Lower leg skin (tissue), 4 donors: ENCODE measurements at regions not wholly inside any gene's neighbourhood (a gene's known extent, or its start where the extent isn't known, plus 50 kb on each side); places are given as distances from the start of the nearest gene placed in this dataset.

ENCODE experiments used
- DNase-seq, 2 donors: peaks; one replicate each; pipeline ENCODE4 v3.0.0-alpha.2; 2019; ENCODE audit warnings: low spot score in 2 of 2
- H3K4me3 ChIP-seq: fragments of 200-600 bp; sonication (generic); 2 replicates; pipeline ENCODE4 v1.5.1; 2017; ENCODE audit warnings: mild to moderate bottlenecking, low read depth; ENCODE audit not compliant: poor library complexity, severe bottlenecking
- CTCF ChIP-seq, 3 donors: fragments of 450-650 bp; IDR thresholded peaks; one replicate each; pipeline ENCODE4 v1.5.1; 2016; ENCODE audit warnings: antibody characterized with exemption in 3 of 3, mild to moderate bottlenecking in 3 of 3, moderate library complexity in 2 of 3
- POLR2A ChIP-seq, 2 donors: fragments of 450-650 bp; IDR thresholded peaks; one replicate each; pipeline ENCODE4 v1.6.1; 2016 to 2017; ENCODE audit warnings: antibody characterized with exemption in 2 of 2, mild to moderate bottlenecking in 1 of 2, moderate library complexity in 1 of 2
- WGBS, 2 donors: methylation state at CpG; one replicate each; pipeline ENCODE4 v1.1.5; 2018; 5-methylcytosine and 5-hydroxymethylcytosine counted together
- intact Hi-C: fragments of 100-400 bp; cut with DNase I; formaldehyde crosslinking; loops from one replicate; pipeline ENCODE4 v1.15.0; 2023; ENCODE audit warnings: low total_unique reads

DNA sequence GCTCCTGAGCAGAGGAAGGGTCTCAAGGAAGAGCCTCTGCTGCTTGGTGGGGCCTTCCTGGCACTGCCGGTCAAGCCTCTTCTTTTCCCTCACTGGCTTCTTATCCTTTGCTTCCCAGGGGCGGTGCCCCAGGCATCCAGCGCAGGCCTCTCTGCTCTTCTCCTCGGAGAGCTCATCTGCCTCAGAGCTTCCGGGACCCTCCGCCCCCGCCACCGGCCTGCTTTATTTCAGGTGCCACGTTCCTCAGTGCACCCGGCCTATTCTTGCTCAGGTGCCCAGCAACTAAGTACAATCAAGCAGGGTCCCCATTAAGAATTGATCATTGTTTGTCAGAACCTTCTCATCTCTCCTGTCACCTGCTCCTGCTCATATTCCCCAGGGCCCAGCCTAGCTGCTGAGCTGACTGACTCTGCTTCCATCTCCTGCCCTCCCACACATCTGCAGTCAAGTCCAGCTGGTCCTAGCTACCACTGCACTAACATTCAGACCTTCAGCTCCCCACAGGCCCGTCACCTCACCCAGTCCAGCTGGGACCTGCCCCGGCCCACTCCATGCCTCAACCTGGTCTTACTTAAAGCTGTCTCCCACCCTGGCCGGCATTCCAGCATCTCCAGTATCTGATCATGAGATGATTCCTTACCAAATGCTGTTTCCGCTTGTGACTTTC lies 114.3 kb upstream of the BOD1 start:
- H3K4me3 ChIP-seq: no peak overlapping the region
- 90 to 91% methylated on average over 14 of the region's 14 CpGs for WGBS, 2 donors
- intact Hi-C loops: no loop called here
- TF ChIP-seq CTCF (IDR thresholded peaks at IDR 0.05) (no peak), POLR2A (IDR thresholded peaks at IDR 0.05) (no peak)
- no peak for DNase-seq

GRCh38 chr5:173733021-173733420 lies 116.6 kb upstream of the BOD1 start:
- TF ChIP-seq CTCF (IDR thresholded peaks at IDR 0.05) (no peak), POLR2A (IDR thresholded peaks at IDR 0.05) (no peak)
- no peak for DNase-seq
- WGBS, 2 donors: 78 to 84% methylated on average over 5 of the region's 5 CpGs
- intact Hi-C loops: no loop called here
- H3K4me3 ChIP-seq: no peak overlapping the region

- 73 to 88% methylated on average over 8 to 9 of the region's 9 CpGs for WGBS, 2 donors
- no peak for TF ChIP-seq CTCF (IDR thresholded peaks at IDR 0.05)
- no peak for TF ChIP-seq POLR2A (IDR thresholded peaks at IDR 0.05)
- intact Hi-C loops: no loop called here
- H3K4me3 ChIP-seq: no peak overlapping the region
- DNase-seq: no peak
Observed at GRCh38 chr5:173733425-173733824, 117.0 kb upstream of the BOD1 start.

GRCh38 chr5:173733831-173734501 lies 117.5 kb upstream of the BOD1 start:
- intact Hi-C loops: no loop called here
- 74 to 79% methylated on average over 18 of the region's 18 CpGs for WGBS, 2 donors
- no peak for TF ChIP-seq POLR2A (IDR thresholded peaks at IDR 0.05)
- no peak for DNase-seq
- H3K4me3 ChIP-seq: no peak overlapping the region

DNA sequence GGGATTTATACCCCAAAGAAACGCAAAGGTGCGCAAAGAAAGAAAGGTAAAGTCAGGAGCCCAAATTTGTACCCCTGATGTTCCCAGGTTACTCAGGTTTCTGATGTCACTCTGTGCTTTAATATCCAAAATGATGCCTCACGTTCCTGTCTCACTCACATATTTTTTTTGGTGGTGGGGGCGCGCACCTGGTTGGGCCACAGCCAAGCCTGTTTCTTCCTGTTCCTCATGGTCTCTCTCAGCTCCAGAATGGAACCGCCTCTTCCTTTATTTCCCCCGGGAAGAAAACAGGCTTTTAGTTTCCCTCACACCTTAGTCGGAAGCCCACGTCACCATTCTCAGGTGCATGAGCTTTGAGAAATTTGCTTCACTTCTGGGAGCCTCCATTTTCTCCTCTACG lies 118.3 kb upstream of the BOD1 start:
- TF ChIP-seq POLR2A (IDR thresholded peaks at IDR 0.05) (no peak), CTCF (IDR thresholded peaks at IDR 0.05) (no peak)
- no peak for DNase-seq
- H3K4me3 ChIP-seq: no peak overlapping the region
- intact Hi-C loops: no loop called here
- 67 to 74% methylated on average over 10 of the region's 10 CpGs for WGBS, 2 donors

DNA sequence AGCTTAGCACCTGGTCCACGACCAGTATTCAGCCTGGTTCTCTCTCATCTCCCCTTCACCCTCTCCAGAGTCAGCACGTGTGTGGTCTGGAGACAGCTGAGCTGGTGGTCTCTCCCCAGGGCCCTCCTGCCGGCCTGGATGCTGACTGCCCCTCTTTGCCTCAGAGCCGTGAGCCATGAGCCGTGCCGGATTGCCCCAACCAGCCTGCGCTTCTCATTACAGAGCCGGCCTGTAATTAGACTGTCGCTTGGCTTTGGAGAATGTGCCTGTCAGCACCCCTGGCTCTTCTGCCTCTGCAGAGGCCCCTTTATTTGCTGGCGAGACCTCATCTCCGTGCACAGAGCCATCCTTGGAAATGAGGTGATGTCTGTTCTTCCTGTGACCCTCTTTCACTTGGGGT lies 118.7 kb upstream of the BOD1 start:
- TF ChIP-seq POLR2A (IDR thresholded peaks at IDR 0.05) (no peak), CTCF (IDR thresholded peaks at IDR 0.05) (no peak)
- WGBS, 2 donors: 42 to 62% methylated on average over 10 to 11 of the region's 11 CpGs
- no peak for DNase-seq
- H3K4me3 ChIP-seq: no peak overlapping the region
- intact Hi-C loops: no loop called here
